Fibroblast of skin of left quadriceps (primary cell): ENCODE measurements at regions not wholly inside any gene's neighbourhood (a gene's known extent, or its start where the extent isn't known, plus 50 kb on each side); places are given as distances from the start of the nearest gene placed in this dataset.
"Not testable (repeated sequence)": the region's sequence is repeated elsewhere in the genome, so short reads cannot be mapped to it uniquely, and the experiment has no call there.

Experiments used
- DNase-seq, 2 experiments: peaks; one replicate each; pipeline ENCODE4 v3.0.0-alpha.2; 2013; ENCODE audit warnings: low read depth in 2 of 2

- no peak for DNase-seq
These were observed 112.5 kb upstream of the PAXBP1 start for GRCh38 chr21:32884062-32884461.

- no peak for DNase-seq
These were observed 114.8 kb upstream of the PAXBP1 start for GRCh38 chr21:32886339-32886738.

GRCh38 chr21:32887026-32887425 lies 115.5 kb upstream of the PAXBP1 start:
- no peak for DNase-seq

GRCh38 chr21:32888971-32889370 lies 117.4 kb upstream of the PAXBP1 start:
- peak; percentile 21 to 24 for DNase-seq

GRCh38 chr21:32889596-32889995 lies 118.0 kb upstream of the PAXBP1 start:
- DNase-seq: peak; percentile 40 to 46

- no peak for DNase-seq
These were observed 122.8 kb upstream of the PAXBP1 start for GRCh38 chr21:32894321-32894720.

GRCh38 chr21:32900814-32901213 lies 124.9 kb upstream of the OLIG2 start:
- no peak for DNase-seq

- no peak for DNase-seq
These were observed 118.2 kb upstream of the OLIG2 start for GRCh38 chr21:32907521-32907920.

GRCh38 chr21:32908534-32908933 lies 117.2 kb upstream of the OLIG2 start:
- DNase-seq: no peak

- DNase-seq: no peak
These were observed 116.3 kb upstream of the OLIG2 start for GRCh38 chr21:32909393-32909792.

- no peak for DNase-seq
These were observed 111.2 kb upstream of the OLIG2 start for GRCh38 chr21:32914424-32915039.

- no peak for DNase-seq
These were observed 110.6 kb upstream of the OLIG2 start for GRCh38 chr21:32915099-32915498.

- DNase-seq: no peak
These were observed 109.6 kb upstream of the OLIG2 start for GRCh38 chr21:32916088-32916487.

GRCh38 chr21:32916522-32917099 lies 109.1 kb upstream of the OLIG2 start:
- DNase-seq: no peak

- DNase-seq: no peak
These were observed 108.2 kb upstream of the OLIG2 start for GRCh38 chr21:32917362-32918135.

GRCh38 chr21:32918478-32919120 lies 107.1 kb upstream of the OLIG2 start:
- no peak for DNase-seq

GRCh38 chr21:32920474-32920873 lies 105.3 kb upstream of the OLIG2 start:
- no peak for DNase-seq

- no peak for DNase-seq
These were observed 104.0 kb upstream of the OLIG2 start for GRCh38 chr21:32921632-32922230.

GRCh38 chr21:32925098-32925497 lies 100.6 kb upstream of the OLIG2 start:
- DNase-seq: no peak

- no peak for DNase-seq
These were observed 96.1 kb upstream of the OLIG2 start for GRCh38 chr21:32929633-32930038.

GRCh38 chr21:32930673-32931072 lies 95.1 kb upstream of the OLIG2 start:
- DNase-seq: no peak

GRCh38 chr21:32934068-32934467 lies 91.7 kb upstream of the OLIG2 start:
- DNase-seq: not testable (repeated sequence)
